H1 (cell line): ENCODE measurements at regions not wholly inside any gene's neighbourhood (a gene's known extent, or its start where the extent isn't known, plus 50 kb on each side); places are given as distances from the start of the nearest gene placed in this dataset.

Experiments
- BRCA1 ChIP-seq: IDR thresholded peaks from 2 replicates; pipeline ENCODE4 v1.6.1; 2012; ENCODE audit warnings: low read depth, low read length, improper control_type of control experiment
- CBX8 ChIP-seq: fragments of 300-800, 300-1000 bp; sonication (generic); IDR thresholded peaks from 2 replicates; pipeline ENCODE4 v1.7.1; 2016; ENCODE audit warnings: low read depth, low read length, borderline replicate concordance
- CHD7 ChIP-seq: fragments of 300-600 bp; sonication (generic); IDR thresholded peaks from 2 replicates; pipeline ENCODE4 v1.7.1; 2012; ENCODE audit warnings: low read length, moderate library complexity, mild to moderate bottlenecking, inconsistent platforms; ENCODE audit not compliant: insufficient replicate concordance
- E2F6 ChIP-seq: IDR thresholded peaks from 2 replicates; pipeline ENCODE4 v1.6.1; 2012; ENCODE audit warnings: inconsistent platforms
- KDM1A ChIP-seq: fragments of 200-600, 300-600 bp; sonication (generic); IDR thresholded peaks from 2 replicates; pipeline ENCODE4 v1.7.1; 2016; ENCODE audit warnings: mild to moderate bottlenecking, low read length, borderline replicate concordance
- POLR2A ChIP-seq, 2 experiments: IDR thresholded peaks; 1 replicate in 1 of 2; 2 replicates in 1 of 2; pipeline ENCODE4 v1.6.1; 2011; ENCODE audit warnings: low read depth in 2 of 2, low read length in 2 of 2, mild to moderate bottlenecking in 2 of 2; ENCODE audit errors: control extremely low read depth in 1 of 2
- RNF2 ChIP-seq: fragments of 200-900, 300-1000 bp; sonication (generic); IDR thresholded peaks from 2 replicates; pipeline ENCODE4 v1.7.1; 2016; ENCODE audit warnings: borderline replicate concordance, low read depth, mild to moderate bottlenecking, antibody characterized with exemption, low read length; ENCODE audit not compliant: poor library complexity, severe bottlenecking; ENCODE audit errors: missing control alignments
- SP2 ChIP-seq: IDR thresholded peaks from 2 replicates; pipeline ENCODE4 v1.6.1; 2012; ENCODE audit warnings: mild to moderate bottlenecking, low read length, inconsistent platforms
- SUZ12 ChIP-seq: fragments of 200-600 bp; sonication (generic); IDR thresholded peaks from 2 replicates; pipeline ENCODE4 v1.6.1; 2012; ENCODE audit warnings: mild to moderate bottlenecking, inconsistent platforms, low read length, moderate library complexity, mixed read lengths
- TCF12 ChIP-seq: IDR thresholded peaks from 2 replicates; pipeline ENCODE4 v1.6.1; 2011; ENCODE audit warnings: low read depth, mild to moderate bottlenecking, low read length

- no peak for TF ChIP-seq CHD7
- TF ChIP-seq KDM1A, result no peak
- no peak for TF ChIP-seq BRCA1
- no peak for TF ChIP-seq RNF2
- TF ChIP-seq TCF12, result no peak
- no peak for TF ChIP-seq SUZ12
- no peak for TF ChIP-seq POLR2A (IDR thresholded peaks at IDR 0.05; ENCODE audit: control extremely low read depth in 1 of 2, low read depth in 2 of 2, low read length in 2 of 2)
- TF ChIP-seq SP2, result no peak
- TF ChIP-seq CBX8, result no peak
- no peak for TF ChIP-seq E2F6
These were observed 655.0 kb upstream of the NCAM2 start (continued) for GRCh38 chr21:20343186-20343585.
